ENCODE measurements at regions not wholly inside any gene's neighbourhood (a gene's known extent, or its start where the extent isn't known, plus 50 kb on each side); places are given as distances from the start of the nearest gene placed in this dataset.
"Not testable (repeated sequence)": the region's sequence is repeated elsewhere in the genome, so short reads cannot be mapped to it uniquely, and the experiment has no call there.

- DNase-seq: no peak
Measured at GRCh38 chr6:28807682-28808280, 116.0 kb downstream of the TRIM27 start.

GRCh38 chr6:28808383-28808782 is 115.4 kb downstream of the TRIM27 start:
- no peak for DNase-seq

- DNase-seq: no peak
Measured at GRCh38 chr6:28809947-28810658, 113.7 kb downstream of the TRIM27 start.

GRCh38 chr6:28810659-28811053 is 113.1 kb downstream of the TRIM27 start:
- DNase-seq: no peak

- DNase-seq: no peak
Measured at GRCh38 chr6:28811873-28812272, 111.9 kb downstream of the TRIM27 start.

GRCh38 chr6:28812778-28813569 is 110.8 kb downstream of the TRIM27 start:
- DNase-seq: no peak

- DNase-seq: no peak
Measured at GRCh38 chr6:28814032-28814976, 109.5 kb downstream of the TRIM27 start.

GRCh38 chr6:28816339-28816908 is 107.4 kb downstream of the TRIM27 start:
- DNase-seq: no peak

GRCh38 chr6:28816909-28817807 is 106.6 kb downstream of the TRIM27 start:
- no peak for DNase-seq

- DNase-seq: no peak
Measured at GRCh38 chr6:28817808-28818145, 106.0 kb downstream of the TRIM27 start.

- DNase-seq: no peak
Measured at GRCh38 chr6:28824793-28825731, 98.7 kb downstream of the TRIM27 start.

- no peak for DNase-seq
Measured at GRCh38 chr6:28825732-28826293, 98.0 kb downstream of the TRIM27 start.

GRCh38 chr6:28831683-28832082 is 92.1 kb downstream of the TRIM27 start:
- DNase-seq: not testable (repeated sequence)

- not testable (repeated sequence) for DNase-seq
Measured at GRCh38 chr6:28836703-28837102, 87.1 kb downstream of the TRIM27 start.

GRCh38 chr6:28838289-28838633 is 85.5 kb downstream of the TRIM27 start:
- DNase-seq: peak; percentile 83

- peak; percentile 86 for DNase-seq
Measured at GRCh38 chr6:28838634-28839442, 84.9 kb downstream of the TRIM27 start.

- no peak for DNase-seq
Measured at GRCh38 chr6:28839443-28840120, 84.2 kb downstream of the TRIM27 start.

GRCh38 chr6:28841290-28841689 is 82.5 kb downstream of the TRIM27 start:
- no peak for DNase-seq
